ENCODE measurements at regions not wholly inside any gene's neighbourhood (a gene's known extent, or its start where the extent isn't known, plus 50 kb on each side); places are given as distances from the start of the nearest gene placed in this dataset.

GRCh38 chr1:103250441-103250861 lies 142.1 kb upstream of the COL11A1 start:
- peak; percentile 53 for DNase-seq (ENCODE audit: low read depth)

- no peak for DNase-seq (ENCODE audit: low read depth)
These were observed 140.2 kb upstream of the COL11A1 start for GRCh38 chr1:103248417-103249102.

GRCh38 chr1:103247517-103247916 lies 139.2 kb upstream of the COL11A1 start:
- no peak for DNase-seq (ENCODE audit: low read depth)

GRCh38 chr1:103243481-103243880 lies 135.2 kb upstream of the COL11A1 start:
- no peak for DNase-seq (ENCODE audit: low read depth)

- DNase-seq (ENCODE audit: low read depth) = no peak
These were observed 130.7 kb upstream of the COL11A1 start for GRCh38 chr1:103239034-103239433.

GRCh38 chr1:103230061-103230460 lies 121.7 kb upstream of the COL11A1 start:
- no peak for DNase-seq (ENCODE audit: low read depth)

GRCh38 chr1:103220631-103221041 lies 112.3 kb upstream of the COL11A1 start:
- DNase-seq (ENCODE audit: low read depth) = peak; percentile 62

GRCh38 chr1:103218821-103219220 lies 110.5 kb upstream of the COL11A1 start:
- no peak for DNase-seq (ENCODE audit: low read depth)

- no peak for DNase-seq (ENCODE audit: low read depth)
These were observed 110.0 kb upstream of the COL11A1 start for GRCh38 chr1:103218369-103218768.

- no peak for DNase-seq (ENCODE audit: low read depth)
These were observed 102.8 kb upstream of the COL11A1 start for GRCh38 chr1:103211073-103211472.

- DNase-seq (ENCODE audit: low read depth) = no peak
These were observed 100.5 kb upstream of the COL11A1 start for GRCh38 chr1:103208844-103209243.

GRCh38 chr1:103199001-103199400 lies 90.7 kb upstream of the COL11A1 start:
- no peak for DNase-seq (ENCODE audit: low read depth)

- DNase-seq (ENCODE audit: low read depth) = no peak
These were observed 89.8 kb upstream of the COL11A1 start for GRCh38 chr1:103198076-103198475.

GRCh38 chr1:103197216-103197615 lies 88.9 kb upstream of the COL11A1 start:
- DNase-seq (ENCODE audit: low read depth) = no peak

- DNase-seq (ENCODE audit: low read depth) = no peak
These were observed 86.7 kb upstream of the COL11A1 start for GRCh38 chr1:103194984-103195383.

GRCh38 chr1:103194060-103194459 lies 85.7 kb upstream of the COL11A1 start:
- DNase-seq (ENCODE audit: low read depth) = no peak

- no peak for DNase-seq (ENCODE audit: low read depth)
These were observed 83.0 kb upstream of the COL11A1 start for GRCh38 chr1:103191327-103191726.

- no peak for DNase-seq (ENCODE audit: low read depth)
These were observed 82.4 kb upstream of the COL11A1 start for GRCh38 chr1:103190766-103191165.

- no peak for DNase-seq (ENCODE audit: low read depth)
These were observed 79.4 kb upstream of the COL11A1 start for GRCh38 chr1:103187673-103188072.

GRCh38 chr1:103180660-103181059 lies 72.3 kb upstream of the COL11A1 start:
- DNase-seq (ENCODE audit: low read depth) = peak; percentile 95

- no peak for DNase-seq (ENCODE audit: low read depth)
These were observed 68.9 kb upstream of the COL11A1 start for GRCh38 chr1:103177108-103177775.

GRCh38 chr1:103171041-103171590 lies 62.8 kb upstream of the COL11A1 start:
- DNase-seq (ENCODE audit: low read depth) = no peak

GRCh38 chr1:103170609-103171008 lies 62.3 kb upstream of the COL11A1 start:
- no peak for DNase-seq (ENCODE audit: low read depth)

Data from HS-27A (cell line).